KMS-11 (cell line): ENCODE measurements at regions not wholly inside any gene's neighbourhood (a gene's known extent, or its start where the extent isn't known, plus 50 kb on each side); places are given as distances from the start of the nearest gene placed in this dataset.

Source experiments
- H2AFZ ChIP-seq: fragments of 200-600 bp; sonication (generic); 2 replicates; pipeline ENCODE4 v1.6.1; 2016; ENCODE audit warnings: antibody characterized with exemption, mixed run types, low read depth
- H3K27ac ChIP-seq: fragments of 200-600 bp; sonication (generic); 2 replicates; pipeline ENCODE4 v1.6.1; 2016; ENCODE audit warnings: mild to moderate bottlenecking, mixed run types
- H3K27me3 ChIP-seq: fragments of 200-600 bp; sonication (generic); 2 replicates; pipeline ENCODE4 v1.6.1; 2017; ENCODE audit warnings: mild to moderate bottlenecking, low read depth, mixed run types, moderate library complexity; ENCODE audit not compliant: insufficient read depth
- H3K36me3 ChIP-seq: fragments of 200-600 bp; sonication (generic); 2 replicates; pipeline ENCODE4 v1.6.1; 2017; ENCODE audit warnings: mild to moderate bottlenecking, mixed run types; ENCODE audit not compliant: insufficient read depth
- H3K4me1 ChIP-seq: fragments of 200-600 bp; sonication (generic); 2 replicates; pipeline ENCODE4 v1.6.1; 2016; ENCODE audit warnings: mild to moderate bottlenecking, low read depth, mixed run types; ENCODE audit not compliant: poor library complexity, severe bottlenecking
- H3K4me2 ChIP-seq: fragments of 200-600 bp; sonication (generic); 2 replicates; pipeline ENCODE4 v1.7.0; 2016; ENCODE audit warnings: mild to moderate bottlenecking, mixed run types
- H3K4me3 ChIP-seq: fragments of 200-600 bp; sonication (generic); IDR thresholded peaks from 2 replicates; pipeline ENCODE4 v1.6.1; 2017; ENCODE audit warnings: low read depth, low read length, mixed read lengths; ENCODE audit not compliant: insufficient read depth
- H3K79me2 ChIP-seq: fragments of 200-600 bp; sonication (generic); 2 replicates; pipeline ENCODE4 v1.6.1; 2016; ENCODE audit warnings: low read depth, mixed run types; ENCODE audit not compliant: insufficient read depth
- H3K9ac ChIP-seq: fragments of 200-600 bp; sonication (generic); 2 replicates; pipeline ENCODE4 v1.6.1; 2016; ENCODE audit warnings: mild to moderate bottlenecking, mixed run types
- H4K20me1 ChIP-seq: fragments of 200-600 bp; sonication (generic); 2 replicates; pipeline ENCODE4 v1.6.1; 2016; ENCODE audit warnings: mild to moderate bottlenecking, mixed run types; ENCODE audit not compliant: insufficient read depth
- TF ChIP-seq, protein P1 (sequence below): fragments of 200-600 bp; sonication (generic); conservative IDR thresholded peaks from 2 replicates; pipeline ENCODE4 v1.6.1; 2017; ENCODE audit warnings: low read depth, mild to moderate bottlenecking, antibody characterized with exemption, low read length, moderate library complexity, mixed read lengths

DNA sequence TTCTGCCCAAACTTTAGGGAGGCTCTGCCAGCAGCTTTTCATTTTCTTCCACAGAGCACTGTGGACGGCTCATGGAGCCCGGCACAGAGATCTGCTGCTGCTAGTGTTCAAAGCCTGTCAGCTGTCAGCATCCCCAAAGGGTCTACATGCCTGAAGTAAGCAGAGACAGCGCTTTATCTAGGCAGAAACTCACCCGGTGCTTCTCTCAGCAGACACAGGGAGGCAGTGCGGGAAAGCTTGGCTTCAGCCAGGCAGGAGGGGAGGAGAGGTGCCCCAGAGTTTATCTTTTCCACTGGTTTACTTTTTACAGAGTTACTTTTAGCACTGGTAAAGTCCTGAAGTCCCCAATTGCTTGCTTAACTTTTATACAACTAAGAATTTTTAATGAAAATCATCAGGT lies 339.3 kb downstream of the NKX6-1 start:
- Histone ChIP-seq H3K9ac (no peak overlapping the region), H3K4me2 (no peak overlapping the region), H3K27me3 (no peaks in the 10 kb centered on the region), H4K20me1 (no peaks in the 10 kb centered on the region), H3K36me3 (no peaks in the 10 kb centered on the region), H3K79me2 (no peaks in the 10 kb centered on the region), H3K27ac (no peak overlapping the region), H3K4me1 (peaks cover 4% of the 10 kb centered on the region), H2AFZ (no peak overlapping the region), H3K4me3 (no peak overlapping the region)
- TF ChIP-seq, protein P1, sequence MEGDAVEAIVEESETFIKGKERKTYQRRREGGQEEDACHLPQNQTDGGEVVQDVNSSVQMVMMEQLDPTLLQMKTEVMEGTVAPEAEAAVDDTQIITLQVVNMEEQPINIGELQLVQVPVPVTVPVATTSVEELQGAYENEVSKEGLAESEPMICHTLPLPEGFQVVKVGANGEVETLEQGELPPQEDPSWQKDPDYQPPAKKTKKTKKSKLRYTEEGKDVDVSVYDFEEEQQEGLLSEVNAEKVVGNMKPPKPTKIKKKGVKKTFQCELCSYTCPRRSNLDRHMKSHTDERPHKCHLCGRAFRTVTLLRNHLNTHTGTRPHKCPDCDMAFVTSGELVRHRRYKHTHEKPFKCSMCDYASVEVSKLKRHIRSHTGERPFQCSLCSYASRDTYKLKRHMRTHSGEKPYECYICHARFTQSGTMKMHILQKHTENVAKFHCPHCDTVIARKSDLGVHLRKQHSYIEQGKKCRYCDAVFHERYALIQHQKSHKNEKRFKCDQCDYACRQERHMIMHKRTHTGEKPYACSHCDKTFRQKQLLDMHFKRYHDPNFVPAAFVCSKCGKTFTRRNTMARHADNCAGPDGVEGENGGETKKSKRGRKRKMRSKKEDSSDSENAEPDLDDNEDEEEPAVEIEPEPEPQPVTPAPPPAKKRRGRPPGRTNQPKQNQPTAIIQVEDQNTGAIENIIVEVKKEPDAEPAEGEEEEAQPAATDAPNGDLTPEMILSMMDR, result no peak

DNA sequence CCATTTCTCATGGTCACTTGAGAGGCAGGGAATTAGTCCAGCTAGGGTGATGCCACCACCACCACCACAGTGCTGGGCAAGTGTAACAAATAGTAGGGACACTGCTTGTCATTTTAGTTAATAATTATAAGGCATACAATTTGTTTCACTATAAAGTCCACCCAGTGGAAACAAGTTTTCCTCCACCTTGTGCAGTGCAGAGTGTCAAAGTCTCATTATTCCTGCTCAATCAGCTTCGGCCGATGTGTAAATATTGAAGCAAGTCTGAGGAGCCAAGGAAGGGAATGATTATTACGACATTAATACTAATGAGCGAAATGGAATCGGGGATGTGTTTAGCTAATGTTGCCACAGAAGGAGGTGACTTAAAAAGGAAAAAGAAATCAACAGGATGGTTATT lies 340.4 kb downstream of the NKX6-1 start:
- H3K4me1 ChIP-seq, result peaks cover 4% of the 10 kb centered on the region
- H3K27ac ChIP-seq, result no peak overlapping the region
- TF ChIP-seq, protein P1, result no peak
- no peak overlapping the region for H3K9ac ChIP-seq
- no peaks in the 10 kb centered on the region for H3K36me3 ChIP-seq
- H3K79me2 ChIP-seq, result no peaks in the 10 kb centered on the region
- H3K4me2 ChIP-seq, result no peak overlapping the region
- no peaks in the 10 kb centered on the region for H4K20me1 ChIP-seq
- no peak overlapping the region for H2AFZ ChIP-seq
- no peaks in the 10 kb centered on the region for H3K27me3 ChIP-seq
- no peak overlapping the region for H3K4me3 ChIP-seq

DNA sequence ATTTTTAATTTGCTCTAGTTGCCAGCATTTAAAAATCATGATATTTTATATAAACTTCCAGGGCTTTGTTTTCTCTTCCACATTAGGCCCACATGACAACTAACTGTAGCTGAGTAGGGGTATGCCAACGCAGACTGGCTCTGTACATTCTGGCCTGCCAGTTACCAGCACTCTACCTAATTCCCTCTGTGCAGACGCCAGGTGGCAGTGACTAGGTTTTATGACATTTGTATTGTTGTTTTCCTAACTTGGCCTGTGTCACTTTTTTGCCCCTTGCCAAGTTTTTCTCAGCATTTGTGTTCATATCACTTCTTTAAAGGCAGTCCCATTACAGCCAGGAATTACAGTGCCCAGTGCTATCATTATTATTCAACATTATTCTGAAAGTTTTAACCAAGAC lies 347.5 kb downstream of the NKX6-1 start:
- Histone ChIP-seq H2AFZ (no peak overlapping the region), H3K4me2 (no peak overlapping the region), H3K4me1 (peaks cover 8% of the 10 kb centered on the region), H3K79me2 (no peaks in the 10 kb centered on the region), H4K20me1 (no peaks in the 10 kb centered on the region), H3K9ac (no peak overlapping the region), H3K27me3 (no peaks in the 10 kb centered on the region), H3K4me3 (no peak overlapping the region), H3K36me3 (no peaks in the 10 kb centered on the region), H3K27ac (no peak overlapping the region)
- TF ChIP-seq, protein P1, result no peak

DNA sequence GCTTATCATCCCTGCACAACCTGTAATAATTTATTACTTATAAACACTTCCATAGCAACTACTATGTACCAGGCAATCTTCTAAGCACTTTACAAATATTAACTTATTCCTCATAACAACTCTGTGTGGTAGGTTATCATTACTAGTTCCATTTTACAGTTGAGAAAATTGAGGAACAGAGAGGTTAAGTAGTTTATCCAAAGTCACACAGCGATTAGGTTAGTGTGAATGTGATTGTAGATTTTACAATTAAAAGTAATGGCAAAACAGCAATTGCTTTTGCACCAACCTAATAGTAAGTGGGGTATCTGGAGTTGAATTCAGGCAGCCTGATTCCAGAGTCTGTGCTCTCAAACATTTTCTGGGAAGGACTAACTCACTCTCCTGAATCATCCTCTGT lies 348.9 kb downstream of the NKX6-1 start:
- no peaks in the 10 kb centered on the region for H3K27me3 ChIP-seq
- TF ChIP-seq, protein P1, result no peak
- H3K4me2 ChIP-seq, result no peak overlapping the region
- no peak overlapping the region for H3K4me3 ChIP-seq
- no peak overlapping the region for H3K9ac ChIP-seq
- H4K20me1 ChIP-seq, result no peaks in the 10 kb centered on the region
- H2AFZ ChIP-seq, result no peak overlapping the region
- no peaks in the 10 kb centered on the region for H3K79me2 ChIP-seq
- H3K36me3 ChIP-seq, result no peaks in the 10 kb centered on the region
- H3K4me1 ChIP-seq, result peaks cover 19% of the 10 kb centered on the region
- no peak overlapping the region for H3K27ac ChIP-seq
